Muscle of leg (tissue), 3 donors: ENCODE measurements at regions not wholly inside any gene's neighbourhood (a gene's known extent, or its start where the extent isn't known, plus 50 kb on each side); places are given as distances from the start of the nearest gene placed in this dataset.
"Not testable (repeated sequence)": the region's sequence is repeated elsewhere in the genome, so short reads cannot be mapped to it uniquely, and the experiment has no call there.

ENCODE experiments used
- DNase-seq: peaks from one replicate; pipeline ENCODE4 v3.0.0; 2013
- H3K27ac ChIP-seq: one replicate; pipeline ENCODE4 v1.5.1; 2013; ENCODE audit warnings: mild to moderate bottlenecking, low read length, control low read depth
- H3K27me3 ChIP-seq: one replicate; pipeline ENCODE4 v1.6.1; 2013; ENCODE audit warnings: low read length; ENCODE audit not compliant: control insufficient read depth, insufficient read depth
- H3K36me3 ChIP-seq: one replicate; pipeline ENCODE4 v1.6.1; 2013; ENCODE audit warnings: low read length; ENCODE audit not compliant: control insufficient read depth, insufficient read depth
- H3K4me1 ChIP-seq: one replicate; pipeline ENCODE4 v1.6.1; 2013; ENCODE audit warnings: low read length; ENCODE audit not compliant: control insufficient read depth, insufficient read depth
- H3K4me3 ChIP-seq: one replicate; pipeline ENCODE4 v1.5.1; 2013; ENCODE audit warnings: low read length, control low read depth
- H3K9me3 ChIP-seq: replicated peaks from 2 replicates; pipeline ENCODE4 v1.6.1; 2013; ENCODE audit warnings: low read depth, low read length; ENCODE audit not compliant: control insufficient read depth
- WGBS: methylation state at CpG from one replicate; pipeline ENCODE4 v1.1.5; 2013; ENCODE audit warnings: missing lambda C conversion rate; ENCODE audit not compliant: insufficient coverage; 5-methylcytosine and 5-hydroxymethylcytosine counted together

GRCh38 chr11:134961386-134961785 is 549.3 kb upstream of the B3GAT1 start:
- not testable (repeated sequence) for H3K4me1 ChIP-seq, H3K4me3 ChIP-seq, H3K27me3 ChIP-seq, H3K36me3 ChIP-seq, H3K9me3 ChIP-seq, DNase-seq, H3K27ac ChIP-seq
- 84% methylated on average over 25 of the region's 30 CpGs for WGBS

- Histone ChIP-seq H3K27ac (no peak overlapping the region), H3K27me3 (no peaks in the 10 kb centered on the region), H3K4me3 (no peak overlapping the region), H3K9me3 (no peaks in the 10 kb centered on the region), H3K36me3 (no peaks in the 10 kb centered on the region), H3K4me1 (peaks cover 9% of the 10 kb centered on the region)
- no CpG with 5 or more reads among the region's 8 CpGs for WGBS
- DNase-seq, result no peak
Observed at GRCh38 chr11:134958870-134959269, 546.8 kb upstream of the B3GAT1 start.

- no peaks in the 10 kb centered on the region for H3K9me3 ChIP-seq
- H3K27ac ChIP-seq, result no peak overlapping the region
- H3K4me3 ChIP-seq, result no peak overlapping the region
- no peaks in the 10 kb centered on the region for H3K36me3 ChIP-seq
- H3K4me1 ChIP-seq, result peaks cover 9% of the 10 kb centered on the region
- no peaks in the 10 kb centered on the region for H3K27me3 ChIP-seq
- no peak for DNase-seq
- no CpG with 5 or more reads among the region's 9 CpGs for WGBS
Observed at GRCh38 chr11:134958336-134958640, 546.2 kb upstream of the B3GAT1 start.

DNA sequence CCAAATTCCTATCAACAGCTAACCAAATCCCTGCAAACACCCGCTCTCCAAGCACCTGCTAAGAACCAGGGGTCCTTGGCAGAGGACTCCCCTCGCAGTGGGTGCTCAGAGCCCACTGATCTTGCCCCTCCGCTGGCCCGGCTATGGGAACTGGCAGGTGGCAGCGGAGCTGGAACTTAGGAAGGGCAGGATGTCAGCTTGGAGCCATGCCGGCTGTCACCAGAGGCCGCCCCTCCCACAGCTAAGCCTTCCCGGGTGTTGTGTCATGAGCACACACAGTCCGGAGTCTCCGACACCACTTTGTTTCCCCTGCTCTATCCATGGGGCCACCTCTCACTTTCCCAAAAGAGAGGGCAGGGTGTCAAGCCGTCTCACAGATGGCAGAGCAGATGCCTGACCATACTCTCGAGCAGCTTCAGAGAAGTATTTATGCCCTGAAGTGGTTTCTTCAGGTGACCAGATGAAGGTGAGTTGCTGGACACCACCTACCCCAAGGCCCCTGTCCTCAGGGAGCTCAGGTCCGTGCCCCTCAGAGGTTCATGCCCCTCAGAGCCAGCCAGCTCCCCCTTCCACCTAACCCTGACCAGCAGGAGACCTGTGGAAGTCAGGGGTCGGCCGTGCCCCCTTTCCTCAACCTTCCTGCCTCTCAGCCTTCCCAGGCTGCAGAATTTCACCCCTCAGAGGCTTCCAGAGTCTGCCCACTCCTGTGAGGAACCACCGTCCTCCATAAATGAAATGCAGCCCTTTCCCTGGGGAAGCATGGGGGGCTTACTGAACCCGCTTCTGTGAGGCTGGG is 545.7 kb upstream of the B3GAT1 start:
- H3K27me3 ChIP-seq, result no peaks in the 10 kb centered on the region
- DNase-seq, result peak; percentile 19
- WGBS, result 71% methylated on average over 14 of the region's 17 CpGs

DNA sequence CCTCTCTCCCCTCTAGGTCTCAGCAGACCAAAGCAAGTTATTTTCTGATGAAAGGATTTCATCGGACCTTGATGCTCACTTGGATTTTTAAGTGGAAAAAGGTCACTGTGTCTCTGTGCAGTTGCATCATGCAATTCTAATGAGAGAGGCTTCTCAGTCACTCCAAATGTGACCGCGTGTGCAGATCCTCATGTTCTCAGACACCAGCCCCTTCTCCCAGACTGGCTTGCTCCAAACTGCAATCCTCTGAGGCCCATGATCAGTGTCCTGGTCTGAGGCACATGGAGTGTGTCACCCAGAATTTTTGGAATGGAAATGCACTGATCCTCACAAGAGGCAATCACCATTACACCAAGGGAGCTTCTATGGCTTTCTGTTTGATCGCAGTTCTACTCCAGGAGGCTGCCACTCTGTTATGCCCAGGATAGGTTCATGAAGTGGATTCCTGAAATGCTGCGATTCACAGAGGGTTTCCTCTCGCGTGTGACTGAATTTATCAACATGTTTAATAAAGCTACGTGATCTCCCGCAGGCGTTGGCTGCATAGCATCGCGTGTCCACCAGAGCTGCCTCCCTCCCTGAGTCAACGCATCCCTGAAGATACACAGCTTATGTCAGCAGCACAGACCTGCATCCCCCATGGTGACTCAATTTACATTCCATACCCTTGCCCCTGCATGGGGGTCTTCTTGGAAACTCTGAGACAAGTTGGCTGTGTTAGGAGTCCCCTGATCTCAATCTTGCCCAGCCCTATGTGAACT is 544.6 kb upstream of the B3GAT1 start:
- 89% methylated on average over 8 of the region's 13 CpGs for WGBS
- H3K9me3 ChIP-seq, result no peaks in the 10 kb centered on the region
- no peaks in the 10 kb centered on the region for H3K27me3 ChIP-seq
- no peak overlapping the region for H3K4me3 ChIP-seq
- peaks cover 9% of the 10 kb centered on the region for H3K4me1 ChIP-seq
- no peak for DNase-seq
- no peaks in the 10 kb centered on the region for H3K36me3 ChIP-seq
- H3K27ac ChIP-seq, result no peak overlapping the region

More for the DNA sequence above, 545.7 kb upstream of the B3GAT1 start:
- Histone ChIP-seq H3K9me3 (no peaks in the 10 kb centered on the region), H3K27ac (no peak overlapping the region), H3K4me1 (peaks cover 9% of the 10 kb centered on the region), H3K4me3 (no peak overlapping the region), H3K36me3 (no peaks in the 10 kb centered on the region)

- not testable (repeated sequence) for H3K9me3 ChIP-seq, H3K27ac ChIP-seq, DNase-seq, H3K4me3 ChIP-seq, H3K36me3 ChIP-seq, H3K27me3 ChIP-seq
- peaks cover 12% of the 10 kb centered on the region for H3K4me1 ChIP-seq
- WGBS, result 88% methylated on average over 2 of the region's 4 CpGs
Observed at GRCh38 chr11:134955970-134956369, 543.9 kb upstream of the B3GAT1 start.

GRCh38 chr11:134955281-134955680 is 543.2 kb upstream of the B3GAT1 start:
- no peaks in the 10 kb centered on the region for H3K27me3 ChIP-seq
- H3K4me3 ChIP-seq, result no peak overlapping the region
- no peaks in the 10 kb centered on the region for H3K36me3 ChIP-seq
- H3K4me1 ChIP-seq, result peaks cover 17% of the 10 kb centered on the region
- no peak for DNase-seq
- H3K27ac ChIP-seq, result no peak overlapping the region
- H3K9me3 ChIP-seq, result no peaks in the 10 kb centered on the region
- WGBS, result 88% methylated on average over 9 of the region's 9 CpGs

- peaks cover 24% of the 10 kb centered on the region for H3K4me1 ChIP-seq
- not testable (repeated sequence) for DNase-seq, H3K4me3 ChIP-seq, H3K9me3 ChIP-seq, H3K27ac ChIP-seq, H3K27me3 ChIP-seq, H3K36me3 ChIP-seq
- 82% methylated on average over 4 of the region's 4 CpGs for WGBS
Observed at GRCh38 chr11:134954456-134954855, 542.4 kb upstream of the B3GAT1 start.

DNA sequence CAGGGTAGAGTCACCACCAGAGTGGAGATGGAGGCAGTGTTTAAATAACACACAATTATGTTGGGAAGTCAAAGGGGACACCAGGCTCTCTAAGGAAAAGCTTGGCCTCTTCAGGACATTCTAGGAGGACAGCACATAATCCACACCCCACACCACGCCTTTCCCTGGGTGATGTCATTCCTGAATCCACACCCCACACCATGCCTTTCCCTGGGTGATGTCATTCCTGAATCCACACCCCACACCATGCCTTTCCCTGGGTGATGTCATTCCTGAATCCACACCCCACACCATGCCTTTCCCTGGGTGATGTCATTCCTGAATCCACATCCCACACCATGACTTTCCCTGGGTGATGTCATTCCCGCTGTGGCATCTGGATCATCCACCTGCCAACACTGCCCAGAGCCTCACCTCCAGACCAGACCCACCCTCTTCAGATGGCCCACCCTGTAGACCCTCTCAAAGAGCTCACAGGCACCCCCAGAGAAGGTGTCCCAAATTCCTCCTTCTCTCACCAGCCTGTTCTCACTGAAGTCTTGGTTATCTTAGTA is 541.5 kb upstream of the B3GAT1 start:
- H3K4me3 ChIP-seq, H3K27me3 ChIP-seq, DNase-seq, H3K36me3 ChIP-seq, H3K27ac ChIP-seq, H3K9me3 ChIP-seq: not testable (repeated sequence)
- H3K4me1 ChIP-seq, result peaks cover 33% of the 10 kb centered on the region
- 83% methylated on average over 2 of the region's 2 CpGs for WGBS

DNA sequence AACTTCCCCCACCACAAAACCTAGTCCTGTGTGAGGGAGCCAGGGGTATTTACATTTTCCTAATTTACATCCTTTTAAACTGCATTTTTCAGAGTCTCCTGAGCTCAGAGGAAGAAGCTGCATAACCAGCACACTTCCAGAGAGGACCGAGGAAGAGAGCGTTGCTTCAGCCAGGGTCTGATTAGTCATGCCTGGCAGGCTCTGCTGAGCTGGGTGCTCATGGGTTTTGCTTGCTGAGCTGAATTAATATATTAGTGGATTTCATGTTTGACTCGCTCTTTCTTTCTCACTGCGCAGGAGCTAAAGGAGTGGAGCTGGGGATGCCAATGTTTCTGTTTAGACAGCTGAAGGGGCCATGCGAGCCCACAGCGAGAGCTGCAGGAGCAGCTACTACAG is 539.3 kb upstream of the B3GAT1 start:
- 18% methylated on average over 5 of the region's 6 CpGs for WGBS
- peak; percentile 91 for DNase-seq
- H3K27me3 ChIP-seq, result no peaks in the 10 kb centered on the region
- H3K4me1 ChIP-seq, result peaks cover 23% of the 10 kb centered on the region
- H3K4me3 ChIP-seq, result no peak overlapping the region
- no peaks in the 10 kb centered on the region for H3K9me3 ChIP-seq
- H3K36me3 ChIP-seq, result no peaks in the 10 kb centered on the region
- H3K27ac ChIP-seq, result no peak overlapping the region
